ENCODE measurements at regions not wholly inside any gene's neighbourhood (a gene's known extent, or its start where the extent isn't known, plus 50 kb on each side); places are given as distances from the start of the nearest gene placed in this dataset.

GRCh38 chr20:11844691-11845090, 73.0 kb upstream of the BTBD3 start:
- intact Hi-C loops (cut with DNase I), result no loop called here
- no peak for DNase-seq (ENCODE audit: low spot score)

DNA sequence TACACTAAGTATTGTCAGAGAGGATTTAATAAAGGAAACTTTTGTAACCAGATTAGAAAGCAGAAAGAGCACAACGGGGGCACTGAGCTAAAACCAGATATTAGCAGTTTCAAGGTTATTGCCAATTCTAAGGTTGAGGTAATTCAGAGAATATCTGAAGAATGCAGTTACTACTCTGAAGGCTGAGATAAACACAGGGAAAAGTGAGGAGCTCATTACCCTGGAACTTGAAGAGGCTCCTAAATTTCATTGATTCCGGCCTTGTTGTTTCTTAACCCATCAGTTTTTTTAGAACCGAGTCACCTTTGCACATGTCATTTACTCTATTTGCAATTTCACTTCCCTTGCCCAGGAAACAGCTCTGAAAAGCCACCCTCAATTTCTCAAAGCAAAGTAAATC, 72.4 kb upstream of the BTBD3 start:
- intact Hi-C loops (cut with DNase I), result no loop called here
- no peak for DNase-seq (ENCODE audit: low spot score)

DNA sequence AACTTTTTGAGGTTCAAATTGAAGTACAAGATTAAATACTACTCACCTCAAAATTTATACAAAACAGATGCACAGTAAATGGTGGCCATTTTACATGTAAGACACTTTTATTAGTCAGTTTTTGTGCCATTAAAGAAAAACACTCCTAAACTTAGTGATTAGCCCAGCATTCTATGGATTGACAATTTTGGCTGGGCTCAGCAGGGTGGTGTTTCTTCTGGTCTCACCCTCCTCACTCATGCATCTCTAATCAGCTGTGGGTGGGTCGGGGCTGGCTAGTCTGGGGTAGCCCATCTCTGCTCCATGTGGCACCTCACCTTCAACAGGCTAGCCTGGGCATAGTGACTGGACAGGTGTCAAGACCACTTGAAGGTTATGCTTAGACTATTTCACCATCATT, 71.6 kb upstream of the BTBD3 start:
- intact Hi-C loops (cut with DNase I), result no loop called here
- DNase-seq (ENCODE audit: low spot score), result no peak

GRCh38 chr20:11847827-11848226, 69.9 kb upstream of the BTBD3 start:
- DNase-seq (ENCODE audit: low spot score), result no peak
- intact Hi-C loops (cut with DNase I), result no loop called here

- intact Hi-C loops (cut with DNase I), result no loop called here
- DNase-seq (ENCODE audit: low spot score), result no peak
Measured at GRCh38 chr20:11849270-11849915, 68.3 kb upstream of the BTBD3 start.

- DNase-seq (ENCODE audit: low spot score), result no peak
- intact Hi-C loops (cut with DNase I), result loop anchor here in 1 of 2 donors (5.0 kb wide), 1 partner anchor 287 kb away; no protein-coding TSS in a partner anchor
Measured at GRCh38 chr20:11849976-11850670, 67.6 kb upstream of the BTBD3 start.

DNA sequence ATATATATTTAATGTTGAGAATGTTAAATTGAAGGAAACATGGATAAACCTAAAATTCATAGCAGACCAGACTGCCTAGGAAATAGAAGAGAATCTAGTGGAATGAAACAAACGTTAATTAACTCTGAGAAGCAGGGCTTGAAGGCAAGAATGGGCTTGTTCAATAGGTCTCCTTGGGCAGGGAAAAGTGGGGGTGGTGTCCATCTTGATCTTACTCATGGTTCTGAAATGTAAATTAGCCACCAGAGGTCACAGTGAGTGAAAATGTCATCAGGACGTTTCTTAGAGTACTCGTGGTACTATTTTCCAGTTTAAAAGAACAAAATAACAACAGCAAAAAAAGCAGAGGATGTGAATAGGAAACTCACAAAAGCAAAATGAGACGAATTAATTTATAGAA, 66.8 kb upstream of the BTBD3 start:
- DNase-seq (ENCODE audit: low spot score), result no peak
- intact Hi-C loops (cut with DNase I), result loop anchor here in 1 of 2 donors (5.0 kb wide), 1 partner anchor 286 kb away; no protein-coding TSS in a partner anchor

- no peak for DNase-seq (ENCODE audit: low spot score)
- intact Hi-C loops (cut with DNase I), result loop anchor here in 1 of 2 donors (5.0 kb wide), 1 partner anchor 286 kb away; no protein-coding TSS in a partner anchor
Measured at GRCh38 chr20:11851646-11852045, 66.0 kb upstream of the BTBD3 start.

DNA sequence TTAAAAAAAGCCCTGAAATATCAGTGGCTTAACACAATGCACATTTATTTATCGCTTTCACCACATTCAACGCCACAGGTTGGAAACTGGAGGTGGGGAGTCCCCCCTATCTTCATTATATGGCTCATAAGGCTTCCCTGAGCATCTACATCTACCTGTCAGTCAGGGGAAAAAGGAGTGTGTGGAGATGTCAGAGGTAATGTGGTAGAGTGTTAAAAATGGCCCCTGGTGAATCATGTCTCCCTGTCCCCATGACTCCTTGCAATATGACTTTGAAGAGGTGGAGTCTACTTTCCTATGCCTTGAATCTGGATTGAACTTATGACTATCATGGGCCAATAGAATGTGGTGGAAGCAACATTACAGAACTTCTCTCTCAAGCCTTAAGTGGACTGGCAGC, 65.5 kb upstream of the BTBD3 start:
- no peak for DNase-seq (ENCODE audit: low spot score)
- intact Hi-C loops (cut with DNase I), result loop anchor here in 1 of 2 donors (5.0 kb wide), 1 partner anchor 285 kb away; no protein-coding TSS in a partner anchor

DNA sequence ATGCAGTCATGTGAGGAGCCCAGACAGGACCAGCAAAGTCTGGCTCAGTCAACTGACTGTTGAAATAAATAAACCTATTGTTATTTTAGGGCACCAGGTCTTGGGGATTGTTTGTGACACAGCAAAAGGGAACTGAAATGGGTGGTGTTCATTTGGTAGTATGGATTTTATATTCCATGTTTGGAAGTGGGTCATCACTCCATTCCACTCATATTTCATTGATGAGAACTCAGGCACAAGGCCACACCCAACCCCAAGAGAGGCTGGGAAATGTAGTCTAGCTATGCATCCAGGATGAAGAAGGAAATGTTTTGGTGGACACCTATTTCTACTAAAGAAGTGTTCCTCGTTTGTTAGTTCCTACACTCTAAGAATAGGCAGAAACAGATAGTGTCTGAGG, 64.9 kb upstream of the BTBD3 start:
- intact Hi-C loops (cut with DNase I), result loop anchor here in 1 of 2 donors (5.0 kb wide), 1 partner anchor 284 kb away; no protein-coding TSS in a partner anchor
- DNase-seq (ENCODE audit: low spot score), result no peak

- DNase-seq (ENCODE audit: low spot score), result no peak
- intact Hi-C loops (cut with DNase I), result loop anchor here in 1 of 2 donors (5.0 kb wide), 1 partner anchor 284 kb away; no protein-coding TSS in a partner anchor
Measured at GRCh38 chr20:11853359-11853758, 64.3 kb upstream of the BTBD3 start.

GRCh38 chr20:11861479-11861878, 56.2 kb upstream of the BTBD3 start:
- intact Hi-C loops (cut with DNase I), result no loop called here
- no peak for DNase-seq (ENCODE audit: low spot score)

GRCh38 chr20:11867291-11867919, 50.3 kb upstream of the BTBD3 start:
- intact Hi-C loops (cut with DNase I), result no loop called here
- DNase-seq (ENCODE audit: low spot score), result no peak
